GM23338 (cell line): ENCODE measurements at regions not wholly inside any gene's neighbourhood (a gene's known extent, or its start where the extent isn't known, plus 50 kb on each side); places are given as distances from the start of the nearest gene placed in this dataset.

Source experiments
- ATAC-seq: fragments of 200-7000 bp; cut with Tn5 transposase; 3 replicates; pipeline ENCODE4 v1.9.1; 2020
- DNase-seq: peaks from one replicate; pipeline ENCODE4 v3.0.0-alpha.2; 2015; ENCODE audit warnings: low spot score
- H2AFZ ChIP-seq: fragments of 200-600 bp; sonication (generic); 2 replicates; pipeline ENCODE4 v1.8.0; 2016; ENCODE audit warnings: antibody characterized with exemption, mild to moderate bottlenecking, moderate library complexity
- H3F3A ChIP-seq: fragments of 200-600 bp; sonication (generic); replicated peaks from 2 replicates; pipeline ENCODE4 v1.8.0; 2017; ENCODE audit warnings: antibody characterized with exemption, mixed run types, low read depth
- H3K27ac ChIP-seq: fragments of 200-600 bp; sonication (generic); 2 replicates; pipeline ENCODE4 v1.6.1; 2016; ENCODE audit warnings: low read depth
- H3K27me3 ChIP-seq: fragments of 200-600 bp; sonication (generic); 2 replicates; pipeline ENCODE4 v1.8.0; 2016; ENCODE audit warnings: mild to moderate bottlenecking, mixed run types, moderate library complexity; ENCODE audit not compliant: insufficient read depth
- H3K36me3 ChIP-seq: fragments of 200-600 bp; sonication (generic); 2 replicates; pipeline ENCODE4 v1.8.0; 2016; ENCODE audit warnings: mild to moderate bottlenecking; ENCODE audit not compliant: insufficient read depth
- H3K4me1 ChIP-seq: fragments of 200-600 bp; sonication (generic); 2 replicates; pipeline ENCODE4 v1.8.0; 2016; ENCODE audit warnings: mild to moderate bottlenecking, moderate library complexity; ENCODE audit not compliant: insufficient read depth
- H3K4me2 ChIP-seq: fragments of 200-600 bp; sonication (generic); 2 replicates; pipeline ENCODE4 v1.7.1; 2017; ENCODE audit warnings: mixed run types
- H3K4me3 ChIP-seq: fragments of 200-600 bp; sonication (generic); 2 replicates; pipeline ENCODE4 v1.6.1; 2016; ENCODE audit warnings: mixed run types
- H3K79me2 ChIP-seq: fragments of 200-600 bp; sonication (generic); replicated peaks from 2 replicates; pipeline ENCODE4 v1.8.0; 2017; ENCODE audit warnings: mild to moderate bottlenecking; ENCODE audit not compliant: insufficient read depth
- H3K9me2 ChIP-seq: fragments of 200-600 bp; sonication (generic); 2 replicates; pipeline ENCODE4 v1.8.0; 2017; ENCODE audit not compliant: insufficient read depth
- H4K20me1 ChIP-seq: fragments of 200-600 bp; sonication (generic); replicated peaks from 2 replicates; pipeline ENCODE4 v1.8.0; 2017; ENCODE audit warnings: mild to moderate bottlenecking; ENCODE audit not compliant: insufficient read depth
- H3K27ac Mint-ChIP-seq: 2 replicates; pipeline ENCODE4 v1.8.0; 2020; ENCODE audit warnings: inconsistent platforms, mild to moderate bottlenecking, moderate library complexity, mixed read lengths
- H3K27me3 Mint-ChIP-seq: 3 replicates; pipeline ENCODE4 v1.8.0; 2022; ENCODE audit warnings: low read depth, mild to moderate bottlenecking, moderate library complexity, mixed read lengths, inconsistent platforms; ENCODE audit not compliant: insufficient read depth, poor library complexity
- H3K36me3 Mint-ChIP-seq: 3 replicates; pipeline ENCODE4 v1.8.0; 2021; ENCODE audit warnings: low read depth, mild to moderate bottlenecking, inconsistent platforms, moderate library complexity, mixed read lengths
- H3K4me1 Mint-ChIP-seq: 3 replicates; pipeline ENCODE4 v1.8.0; 2020; ENCODE audit warnings: mild to moderate bottlenecking, inconsistent platforms, mixed read lengths
- H3K4me3 Mint-ChIP-seq: 3 replicates; pipeline ENCODE4 v1.8.0; 2021; ENCODE audit warnings: moderate library complexity, mild to moderate bottlenecking, inconsistent platforms, mixed read lengths
- H3K9me3 Mint-ChIP-seq: 3 replicates; pipeline ENCODE4 v1.8.0; 2020; ENCODE audit warnings: moderate library complexity, mild to moderate bottlenecking, inconsistent platforms, mixed read lengths
- CREB1 ChIP-seq: fragments of 250-450 bp; sonication (Bioruptor Pico); IDR thresholded peaks from 2 replicates; pipeline ENCODE4 v1.5.0; 2020; ENCODE audit warnings: low read depth, mild to moderate bottlenecking, moderate library complexity
- CTCF ChIP-seq, 2 experiments: fragments of 200-600 bp in 1 of 2; sonication (generic) in 1 of 2; conservative IDR thresholded peaks; 2 replicates each; pipeline versions ENCODE4 v1.5.1 to v1.6.1; 2016 to 2017; ENCODE audit warnings: antibody characterized with exemption in 2 of 2, low read depth in 2 of 2, mild to moderate bottlenecking in 2 of 2, moderate library complexity in 1 of 2
- EZH2 ChIP-seq: fragments of 200-600 bp; sonication (generic); IDR thresholded peaks from one replicate; pipeline ENCODE4 v1.8.0; 2017; ENCODE audit warnings: antibody characterized with exemption, mild to moderate bottlenecking, low read depth; ENCODE audit not compliant: unreplicated experiment
- EZH2phosphoT487 ChIP-seq: fragments of 200-600 bp; sonication (generic); IDR thresholded peaks from one replicate; pipeline ENCODE4 v1.8.1; 2018; ENCODE audit warnings: antibody characterized with exemption; ENCODE audit not compliant: unreplicated experiment
- JUNB ChIP-seq: IDR thresholded peaks from one replicate; pipeline ENCODE4 v1.6.1; 2016; ENCODE audit warnings: antibody characterized with exemption; ENCODE audit not compliant: unreplicated experiment
- NANOG ChIP-seq: IDR thresholded peaks from 2 replicates; pipeline ENCODE4 v1.6.1; 2016; ENCODE audit warnings: antibody characterized with exemption, borderline replicate concordance
- POLR2AphosphoS5 ChIP-seq: IDR thresholded peaks from 2 replicates; pipeline ENCODE4 v1.6.1; 2016; ENCODE audit warnings: antibody characterized with exemption, low read depth
- STAT1 ChIP-seq: IDR thresholded peaks from one replicate; pipeline ENCODE4 v1.6.1; 2016; ENCODE audit warnings: antibody characterized with exemption; ENCODE audit not compliant: unreplicated experiment
- ZNF114 ChIP-seq: fragments of 250-450 bp; sonication (Bioruptor Pico); IDR thresholded peaks from 2 replicates; pipeline ENCODE4 v1.5.0; 2020; ENCODE audit warnings: mild to moderate bottlenecking, moderate library complexity
- ZNF331 ChIP-seq: fragments of 250-450 bp; sonication (Bioruptor Pico); IDR thresholded peaks from 2 replicates; pipeline ENCODE4 v1.5.0; 2020; ENCODE audit warnings: low read depth, mild to moderate bottlenecking, moderate library complexity
- ZNF462 ChIP-seq: fragments of 250-450 bp; sonication (Bioruptor Pico); IDR thresholded peaks from 2 replicates; pipeline ENCODE4 v1.5.0; 2020; ENCODE audit warnings: mild to moderate bottlenecking, moderate library complexity
- TF ChIP-seq, protein P1 (sequence below): IDR thresholded peaks from one replicate; pipeline ENCODE4 v1.6.1; 2018; ENCODE audit warnings: antibody characterized with exemption; ENCODE audit not compliant: unreplicated experiment
- TF ChIP-seq, protein P2 (sequence below): IDR thresholded peaks from 2 replicates; pipeline ENCODE4 v1.6.1; 2016; ENCODE audit warnings: antibody characterized with exemption

DNA sequence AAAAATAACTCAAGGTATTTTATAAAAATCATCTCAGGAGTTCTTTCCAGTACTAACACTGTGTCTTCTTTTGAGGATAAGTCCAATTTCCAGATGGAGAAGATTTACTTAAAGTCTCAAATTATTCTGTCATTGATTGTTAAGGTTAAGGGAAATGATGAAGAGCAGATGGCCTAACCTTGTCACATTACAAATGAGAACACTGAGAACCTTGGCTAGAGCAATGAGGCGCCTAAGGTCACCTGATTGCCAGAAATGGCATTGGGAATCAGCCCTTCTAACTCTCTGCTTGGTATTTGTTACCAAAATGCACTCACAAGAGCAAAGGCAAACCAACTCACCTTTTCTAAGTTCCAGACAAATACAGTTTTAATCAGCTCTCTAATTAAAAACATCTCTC is 835.1 kb downstream of the RNF144A start:
- peaks cover 11% of the 10 kb centered on the region for H3K9me3 Mint-ChIP-seq
- H3K79me2 ChIP-seq = no peaks in the 10 kb centered on the region
- no peaks in the 10 kb centered on the region for H3K4me1 ChIP-seq
- H3K4me2 ChIP-seq = no peak overlapping the region
- no peak for ATAC-seq
- peaks cover 4% of the 10 kb centered on the region for H3K4me1 Mint-ChIP-seq
- H3F3A ChIP-seq = no peaks in the 10 kb centered on the region
- no peaks in the 10 kb centered on the region for H4K20me1 ChIP-seq
- no peaks in the 10 kb centered on the region for H3K27me3 Mint-ChIP-seq
- H3K4me3 ChIP-seq = no peak overlapping the region
- no peaks in the 10 kb centered on the region; the same call in 1 of the 2 replicates for H3K36me3 ChIP-seq
- H3K27ac Mint-ChIP-seq = no peak overlapping the region
- no peak for TF ChIP-seq JUNB
- TF ChIP-seq POLR2AphosphoS5 = no peak
- TF ChIP-seq, protein P1, sequence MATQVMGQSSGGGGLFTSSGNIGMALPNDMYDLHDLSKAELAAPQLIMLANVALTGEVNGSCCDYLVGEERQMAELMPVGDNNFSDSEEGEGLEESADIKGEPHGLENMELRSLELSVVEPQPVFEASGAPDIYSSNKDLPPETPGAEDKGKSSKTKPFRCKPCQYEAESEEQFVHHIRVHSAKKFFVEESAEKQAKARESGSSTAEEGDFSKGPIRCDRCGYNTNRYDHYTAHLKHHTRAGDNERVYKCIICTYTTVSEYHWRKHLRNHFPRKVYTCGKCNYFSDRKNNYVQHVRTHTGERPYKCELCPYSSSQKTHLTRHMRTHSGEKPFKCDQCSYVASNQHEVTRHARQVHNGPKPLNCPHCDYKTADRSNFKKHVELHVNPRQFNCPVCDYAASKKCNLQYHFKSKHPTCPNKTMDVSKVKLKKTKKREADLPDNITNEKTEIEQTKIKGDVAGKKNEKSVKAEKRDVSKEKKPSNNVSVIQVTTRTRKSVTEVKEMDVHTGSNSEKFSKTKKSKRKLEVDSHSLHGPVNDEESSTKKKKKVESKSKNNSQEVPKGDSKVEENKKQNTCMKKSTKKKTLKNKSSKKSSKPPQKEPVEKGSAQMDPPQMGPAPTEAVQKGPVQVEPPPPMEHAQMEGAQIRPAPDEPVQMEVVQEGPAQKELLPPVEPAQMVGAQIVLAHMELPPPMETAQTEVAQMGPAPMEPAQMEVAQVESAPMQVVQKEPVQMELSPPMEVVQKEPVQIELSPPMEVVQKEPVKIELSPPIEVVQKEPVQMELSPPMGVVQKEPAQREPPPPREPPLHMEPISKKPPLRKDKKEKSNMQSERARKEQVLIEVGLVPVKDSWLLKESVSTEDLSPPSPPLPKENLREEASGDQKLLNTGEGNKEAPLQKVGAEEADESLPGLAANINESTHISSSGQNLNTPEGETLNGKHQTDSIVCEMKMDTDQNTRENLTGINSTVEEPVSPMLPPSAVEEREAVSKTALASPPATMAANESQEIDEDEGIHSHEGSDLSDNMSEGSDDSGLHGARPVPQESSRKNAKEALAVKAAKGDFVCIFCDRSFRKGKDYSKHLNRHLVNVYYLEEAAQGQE = no peak
- TF ChIP-seq CREB1 (CRISPR knock-in tag) = no peak
- TF ChIP-seq STAT1 = no peak
- no peak for TF ChIP-seq CTCF (conservative IDR thresholded peaks at IDR 0.05; ENCODE audit: low read depth in 2 of 2)
- TF ChIP-seq ZNF462 (CRISPR knock-in tag) = no peak
- TF ChIP-seq ZNF331 (CRISPR knock-in tag) = no peak
- no peak for TF ChIP-seq ZNF114 (CRISPR knock-in tag)
- no peak for TF ChIP-seq EZH2phosphoT487
- TF ChIP-seq, protein P2, sequence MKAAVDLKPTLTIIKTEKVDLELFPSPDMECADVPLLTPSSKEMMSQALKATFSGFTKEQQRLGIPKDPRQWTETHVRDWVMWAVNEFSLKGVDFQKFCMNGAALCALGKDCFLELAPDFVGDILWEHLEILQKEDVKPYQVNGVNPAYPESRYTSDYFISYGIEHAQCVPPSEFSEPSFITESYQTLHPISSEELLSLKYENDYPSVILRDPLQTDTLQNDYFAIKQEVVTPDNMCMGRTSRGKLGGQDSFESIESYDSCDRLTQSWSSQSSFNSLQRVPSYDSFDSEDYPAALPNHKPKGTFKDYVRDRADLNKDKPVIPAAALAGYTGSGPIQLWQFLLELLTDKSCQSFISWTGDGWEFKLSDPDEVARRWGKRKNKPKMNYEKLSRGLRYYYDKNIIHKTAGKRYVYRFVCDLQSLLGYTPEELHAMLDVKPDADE = no peak
- TF ChIP-seq EZH2 = no peak
- TF ChIP-seq NANOG = no peak
- H3K27ac ChIP-seq = no peak overlapping the region
- H2AFZ ChIP-seq = peak overlapping the region; percentile 25; the same call in 1 of the 2 replicates
- no peaks in the 10 kb centered on the region; the same call in 1 of the 2 replicates for H3K9me2 ChIP-seq
- H3K4me3 Mint-ChIP-seq = no peak overlapping the region
- peaks cover 15% of the 10 kb centered on the region; the same call in 1 of the 3 replicates for H3K36me3 Mint-ChIP-seq
- no peak for DNase-seq
- no peaks in the 10 kb centered on the region for H3K27me3 ChIP-seq
